ENCODE measurements at regions not wholly inside any gene's neighbourhood (a gene's known extent, or its start where the extent isn't known, plus 50 kb on each side); places are given as distances from the start of the nearest gene placed in this dataset.
"Not testable (repeated sequence)": the region's sequence is repeated elsewhere in the genome, so short reads cannot be mapped to it uniquely, and the experiment has no call there.

GRCh38 chr5:145660897-145661640 lies 174.1 kb downstream of the PRELID2 start:
- no peak overlapping the region for H3K4me3 ChIP-seq (ENCODE audit: low read depth, low read length)

DNA sequence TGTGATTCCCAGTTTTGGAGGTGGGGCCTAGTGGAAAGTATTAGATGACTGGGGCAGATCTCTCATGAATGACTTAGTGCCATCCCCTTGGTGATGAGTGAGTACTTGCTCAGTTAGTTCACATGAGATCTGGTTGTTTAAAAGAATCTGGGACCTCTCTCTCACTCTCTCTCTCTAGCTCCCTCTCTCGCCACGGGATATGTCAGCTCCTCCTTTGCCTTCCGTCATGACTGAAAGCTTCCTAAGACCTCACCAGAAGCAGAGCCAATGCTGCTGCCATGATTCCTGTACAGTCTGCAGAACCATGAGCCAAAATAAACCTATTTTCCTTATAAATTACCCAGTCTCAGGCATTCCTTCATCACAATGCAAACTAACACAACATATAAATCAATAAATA lies 176.7 kb downstream of the PRELID2 start:
- no peak overlapping the region for H3K4me3 ChIP-seq (ENCODE audit: low read depth, low read length)

- not testable (repeated sequence) for H3K4me3 ChIP-seq (ENCODE audit: low read depth, low read length)
Measured at GRCh38 chr5:145652700-145653099, 182.4 kb downstream of the PRELID2 start.

DNA sequence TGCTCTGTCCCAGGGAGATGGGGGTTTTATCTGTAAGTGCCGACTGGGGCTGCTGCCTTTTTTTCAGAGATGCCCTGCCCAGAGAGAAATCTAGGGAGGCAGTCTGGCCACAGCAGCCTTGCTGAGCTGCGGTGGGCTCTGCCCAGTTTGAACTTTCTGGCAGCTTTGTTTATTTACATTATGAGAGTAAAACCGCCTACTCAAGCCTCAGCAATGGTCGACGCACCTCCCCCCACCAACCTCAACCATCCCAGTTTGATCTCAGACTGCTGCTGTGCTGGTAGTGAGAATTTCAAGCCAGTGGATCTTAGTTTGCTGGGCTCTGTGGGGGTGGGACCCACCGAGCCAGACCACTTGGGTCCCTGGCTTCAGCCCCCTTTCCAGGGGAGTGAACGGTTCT lies 188.0 kb downstream of the PRELID2 start:
- H3K4me3 ChIP-seq (ENCODE audit: low read depth, low read length), result not testable (repeated sequence)

GRCh38 chr5:145643214-145643613 lies 191.9 kb downstream of the PRELID2 start:
- H3K4me3 ChIP-seq (ENCODE audit: low read depth, low read length), result not testable (repeated sequence)

DNA sequence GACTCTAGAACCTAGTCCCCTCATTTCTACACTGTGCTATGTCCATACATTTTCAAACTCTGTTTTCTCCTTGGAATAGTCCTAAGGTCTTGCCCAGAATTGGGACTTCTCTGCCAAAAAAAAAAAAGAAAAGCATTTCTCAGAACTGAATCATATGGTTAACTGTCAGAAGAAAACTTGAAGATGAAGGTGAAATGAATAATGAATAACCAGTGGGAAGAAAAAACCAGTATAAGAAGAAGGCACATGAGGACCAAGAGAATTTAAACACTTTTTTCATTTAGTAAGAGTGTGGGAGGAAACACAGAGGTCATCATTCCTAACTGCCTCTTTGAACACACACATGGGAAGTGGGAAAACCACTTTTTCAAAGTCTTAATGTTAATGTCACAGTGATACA lies 197.7 kb downstream of the PRELID2 start:
- H3K4me3 ChIP-seq (ENCODE audit: low read depth, low read length), result no peak overlapping the region

DNA sequence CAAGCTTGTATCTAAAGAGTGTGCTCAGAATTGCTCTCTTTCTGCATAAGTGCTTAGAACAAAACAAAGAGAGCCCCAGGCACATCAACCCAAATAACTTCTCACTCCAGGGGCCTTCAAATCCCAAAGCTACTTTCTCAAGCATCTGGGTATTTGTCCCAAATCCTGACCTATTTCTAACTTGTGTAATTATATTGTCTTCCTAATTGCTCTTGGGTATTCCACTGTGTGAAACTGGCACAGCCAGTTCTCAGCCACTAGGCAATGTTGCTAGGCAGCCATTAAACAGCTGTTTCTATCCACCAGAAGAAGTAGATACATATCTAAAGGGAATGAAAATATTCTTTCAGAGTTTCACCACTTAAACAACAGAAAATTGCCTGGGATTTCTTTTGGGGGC lies 198.8 kb downstream of the PRELID2 start:
- H3K4me3 ChIP-seq (ENCODE audit: low read depth, low read length), result no peak overlapping the region

GRCh38 chr5:145633474-145633873 lies 201.7 kb downstream of the PRELID2 start:
- H3K4me3 ChIP-seq (ENCODE audit: low read depth, low read length), result no peak overlapping the region

DNA sequence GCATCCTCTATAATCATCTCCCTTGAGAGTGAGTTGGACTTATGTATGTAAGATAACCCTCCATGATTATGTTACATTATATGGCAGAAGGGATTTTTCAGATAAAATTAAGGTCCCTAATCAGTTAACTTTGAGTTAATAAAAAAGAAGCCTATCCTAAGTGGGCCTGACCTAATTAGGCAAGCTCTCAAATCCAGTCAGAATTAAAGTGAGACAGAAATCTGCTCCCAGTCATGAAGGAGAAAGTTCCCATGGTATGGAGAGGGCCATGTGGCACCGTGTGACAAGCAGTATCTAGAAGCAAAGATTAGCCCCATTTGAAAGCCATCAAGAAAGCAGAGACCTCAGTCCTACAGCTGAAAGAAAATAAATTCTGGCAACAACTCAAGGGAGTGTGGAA lies 202.4 kb downstream of the PRELID2 start:
- H3K4me3 ChIP-seq (ENCODE audit: low read depth, low read length), result no peak overlapping the region

DNA sequence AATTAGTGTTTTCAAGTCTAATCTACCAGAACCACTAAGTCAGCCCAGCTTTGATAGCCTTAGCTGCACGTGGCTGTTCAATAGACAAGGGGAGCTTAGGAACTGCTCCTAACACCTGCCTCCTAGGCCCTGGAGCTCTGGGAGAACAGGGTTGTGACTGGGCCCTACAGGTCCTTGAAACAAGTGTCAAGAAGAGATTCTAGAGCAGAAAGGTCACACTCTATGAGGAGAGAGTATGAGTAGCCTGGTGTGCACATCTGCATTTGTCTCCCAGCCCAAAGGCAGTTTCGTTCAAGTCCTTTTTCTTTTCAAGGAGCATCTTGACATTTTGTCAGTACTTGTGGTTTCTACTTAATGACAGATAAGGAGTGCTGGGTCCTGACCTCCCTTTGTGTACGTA lies 206.1 kb downstream of the PRELID2 start:
- no peak overlapping the region for H3K4me3 ChIP-seq (ENCODE audit: low read depth, low read length)

DNA sequence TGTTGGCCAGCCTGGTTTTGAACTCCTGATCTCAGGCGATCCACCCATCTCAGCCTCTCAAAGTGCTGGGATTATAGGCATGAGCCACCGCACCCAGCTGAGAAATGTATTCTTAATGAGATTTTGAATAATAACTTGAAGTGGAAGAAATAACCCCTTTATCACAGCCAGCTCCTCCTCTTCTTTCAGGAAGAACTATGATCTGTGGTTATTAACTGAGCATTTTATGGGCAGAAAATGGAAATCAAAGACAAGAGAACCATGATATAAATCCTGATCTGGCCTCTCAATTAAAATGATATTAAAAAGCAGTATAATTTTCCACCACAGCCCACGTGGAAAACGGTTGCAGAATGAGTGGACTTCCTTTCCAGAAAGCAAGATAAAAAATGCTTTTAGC lies 206.6 kb downstream of the PRELID2 start:
- no peak overlapping the region for H3K4me3 ChIP-seq (ENCODE audit: low read depth, low read length)

- no peak overlapping the region for H3K4me3 ChIP-seq (ENCODE audit: low read depth, low read length)
Measured at GRCh38 chr5:145619806-145620310, 215.3 kb downstream of the PRELID2 start.

- not testable (repeated sequence) for H3K4me3 ChIP-seq (ENCODE audit: low read depth, low read length)
Measured at GRCh38 chr5:145616739-145617138, 218.4 kb downstream of the PRELID2 start.

DNA sequence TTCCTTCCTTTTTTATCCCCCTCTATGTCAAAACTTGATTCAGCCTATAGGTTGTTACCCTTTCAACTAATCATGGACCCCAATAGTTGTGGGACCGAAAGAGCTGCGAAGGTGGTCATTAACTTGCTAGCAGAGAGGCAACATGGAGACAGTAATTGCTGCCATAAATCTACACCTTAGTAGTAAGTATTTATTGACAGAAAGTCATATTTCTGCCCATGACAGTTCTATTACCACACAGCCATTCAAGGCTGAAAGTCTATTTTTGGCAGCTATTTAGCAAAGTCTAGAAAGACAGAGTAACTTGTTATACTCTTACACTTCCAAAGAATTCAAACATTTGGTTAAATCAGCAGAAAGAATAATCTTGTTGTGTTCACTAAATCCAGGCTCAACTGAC lies 236.2 kb downstream of the PRELID2 start:
- H3K4me3 ChIP-seq (ENCODE audit: low read depth, low read length), result no peak overlapping the region

GRCh38 chr5:145598184-145598583 lies 237.0 kb downstream of the PRELID2 start:
- no peak overlapping the region for H3K4me3 ChIP-seq (ENCODE audit: low read depth, low read length)

- H3K4me3 ChIP-seq (ENCODE audit: low read depth, low read length), result no peak overlapping the region
Measured at GRCh38 chr5:145591578-145591977, 243.6 kb downstream of the PRELID2 start.

- no peak overlapping the region for H3K4me3 ChIP-seq (ENCODE audit: low read depth, low read length)
Measured at GRCh38 chr5:145589063-145589462, 246.1 kb downstream of the PRELID2 start.

DNA sequence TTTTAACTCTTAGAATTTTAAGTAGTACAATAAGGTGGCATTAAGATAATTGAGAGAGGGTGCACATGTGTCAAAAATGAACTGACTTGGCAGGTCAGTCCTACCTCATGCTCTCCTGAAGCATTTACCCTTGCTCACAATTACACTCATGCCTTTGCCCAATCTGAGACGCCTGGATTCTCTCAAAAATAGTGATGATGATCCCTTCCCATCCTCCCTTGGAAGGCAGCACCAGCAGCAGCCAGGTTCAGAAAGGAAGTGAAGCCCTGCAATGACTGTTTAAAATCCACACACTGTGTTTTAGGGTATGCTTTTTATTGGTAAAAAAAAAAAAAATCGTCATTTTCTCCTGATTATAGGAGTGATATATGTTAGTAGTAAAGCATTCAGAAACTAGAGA lies 246.6 kb downstream of the PRELID2 start:
- H3K4me3 ChIP-seq (ENCODE audit: low read depth, low read length), result no peak overlapping the region

- no peak overlapping the region for H3K4me3 ChIP-seq (ENCODE audit: low read depth, low read length)
Measured at GRCh38 chr5:145588113-145588512, 247.0 kb downstream of the PRELID2 start.

DNA sequence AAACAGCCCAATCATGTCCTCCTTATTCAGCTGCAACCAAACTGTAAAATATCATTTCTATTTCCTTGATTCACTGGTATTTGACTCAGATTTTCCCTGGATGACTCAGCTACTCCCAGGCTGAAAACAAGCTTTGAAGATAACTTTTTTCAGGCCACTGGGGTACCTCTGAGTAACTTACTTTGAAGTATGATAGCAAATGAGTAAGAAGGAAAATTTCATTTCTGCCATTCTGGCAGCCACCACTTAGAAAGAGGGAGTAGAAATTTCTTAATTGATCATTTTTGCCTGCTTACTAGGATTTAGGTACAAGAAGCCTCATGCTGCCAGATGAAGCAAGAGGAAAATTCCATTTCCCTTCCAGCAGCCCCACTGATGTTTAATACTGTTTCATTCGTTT lies 247.4 kb downstream of the PRELID2 start:
- H3K4me3 ChIP-seq (ENCODE audit: low read depth, low read length), result no peak overlapping the region

DNA sequence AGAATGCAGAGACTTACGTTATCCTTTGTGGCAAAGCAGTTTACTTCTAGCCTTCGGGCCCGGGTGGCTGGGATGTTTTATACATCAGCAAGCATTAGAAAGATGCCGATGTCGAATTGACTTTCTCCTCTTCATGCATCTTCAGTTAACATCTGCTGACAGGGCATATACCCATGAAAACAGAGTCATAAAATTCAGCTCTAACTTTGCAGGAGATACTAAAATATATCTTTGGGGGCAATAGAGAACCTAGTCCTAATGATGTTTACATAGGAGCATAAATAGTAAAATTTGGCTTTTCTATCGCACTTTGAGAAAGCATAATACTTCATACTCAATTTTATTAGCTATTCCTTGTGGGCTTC lies 247.9 kb downstream of the PRELID2 start:
- no peak overlapping the region for H3K4me3 ChIP-seq (ENCODE audit: low read depth, low read length)

GRCh38 chr5:145586661-145587307 lies 248.4 kb downstream of the PRELID2 start:
- H3K4me3 ChIP-seq (ENCODE audit: low read depth, low read length), result no peak overlapping the region

Measured in iPS-11a (cell line).